ENCODE measurements at regions not wholly inside any gene's neighbourhood (a gene's known extent, or its start where the extent isn't known, plus 50 kb on each side); places are given as distances from the start of the nearest gene placed in this dataset.

- Histone ChIP-seq H3K9me3 (no peaks in the 10 kb centered on the region), H3K36me3 (no peaks in the 10 kb centered on the region), H3K27ac (no peak overlapping the region), H3K27me3 (replicated peaks; ENCODE audit: insufficient read depth) (no peaks in the 10 kb centered on the region), H3K4me1 (ENCODE audit: control insufficient read depth in 1 of 2, low read depth in 2 of 2) (no peaks in the 10 kb centered on the region), H3K4me3 (no peak overlapping the region)
- TF ChIP-seq CTCF (IDR thresholded peaks at IDR 0.05), result no peak
- no peak for DNase-seq (ENCODE audit: low spot score)
- ATAC-seq (ENCODE audit: insufficient number of reproducible peaks, low FRiP score, low read depth), result no peak
Observed at GRCh38 chr3:22239011-22239410, 488.0 kb upstream of the ZNF385D start.

- DNase-seq (ENCODE audit: low spot score), result no peak
- Histone ChIP-seq H3K27me3 (replicated peaks; ENCODE audit: insufficient read depth) (no peaks in the 10 kb centered on the region), H3K9me3 (no peaks in the 10 kb centered on the region), H3K36me3 (no peaks in the 10 kb centered on the region), H3K4me3 (no peak overlapping the region), H3K4me1 (ENCODE audit: control insufficient read depth in 1 of 2, low read depth in 2 of 2) (no peaks in the 10 kb centered on the region), H3K27ac (no peak overlapping the region)
- no peak for TF ChIP-seq CTCF (IDR thresholded peaks at IDR 0.05)
- ATAC-seq (ENCODE audit: insufficient number of reproducible peaks, low FRiP score, low read depth), result no peak
Observed at GRCh38 chr3:22241110-22241509, 490.1 kb upstream of the ZNF385D start.

- Histone ChIP-seq H3K4me3 (no peak overlapping the region), H3K4me1 (ENCODE audit: control insufficient read depth in 1 of 2, low read depth in 2 of 2) (no peaks in the 10 kb centered on the region), H3K27ac (no peak overlapping the region), H3K36me3 (no peaks in the 10 kb centered on the region), H3K9me3 (no peaks in the 10 kb centered on the region), H3K27me3 (replicated peaks; ENCODE audit: insufficient read depth) (no peaks in the 10 kb centered on the region)
- no peak for ATAC-seq (ENCODE audit: insufficient number of reproducible peaks, low FRiP score, low read depth)
- TF ChIP-seq CTCF (IDR thresholded peaks at IDR 0.05), result no peak
- DNase-seq (ENCODE audit: low spot score), result no peak
Observed at GRCh38 chr3:22244761-22245521, 493.9 kb upstream of the ZNF385D start.

GRCh38 chr3:22245811-22246583, 495.0 kb upstream of the ZNF385D start:
- no peak for TF ChIP-seq CTCF (IDR thresholded peaks at IDR 0.05)
- ATAC-seq (ENCODE audit: insufficient number of reproducible peaks, low FRiP score, low read depth) (no peak), DNase-seq (ENCODE audit: low spot score) (no peak)
- Histone ChIP-seq H3K36me3 (no peaks in the 10 kb centered on the region), H3K4me3 (no peak overlapping the region), H3K4me1 (ENCODE audit: control insufficient read depth in 1 of 2, low read depth in 2 of 2) (no peaks in the 10 kb centered on the region), H3K27me3 (replicated peaks; ENCODE audit: insufficient read depth) (no peaks in the 10 kb centered on the region), H3K27ac (no peak overlapping the region), H3K9me3 (no peaks in the 10 kb centered on the region)

- Histone ChIP-seq H3K4me1 (ENCODE audit: control insufficient read depth in 1 of 2, low read depth in 2 of 2) (no peaks in the 10 kb centered on the region), H3K36me3 (no peaks in the 10 kb centered on the region), H3K9me3 (no peaks in the 10 kb centered on the region), H3K27me3 (replicated peaks; ENCODE audit: insufficient read depth) (no peaks in the 10 kb centered on the region), H3K27ac (no peak overlapping the region), H3K4me3 (no peak overlapping the region)
- DNase-seq (ENCODE audit: low spot score) (no peak), ATAC-seq (ENCODE audit: insufficient number of reproducible peaks, low FRiP score, low read depth) (no peak)
- TF ChIP-seq CTCF (IDR thresholded peaks at IDR 0.05), result no peak
Observed at GRCh38 chr3:22249658-22250057, 498.6 kb upstream of the ZNF385D start.

All from thoracic aorta (tissue), 2 donors.